AG09319 (cell line): ENCODE measurements at regions not wholly inside any gene's neighbourhood (a gene's known extent, or its start where the extent isn't known, plus 50 kb on each side); places are given as distances from the start of the nearest gene placed in this dataset.
"Not testable (repeated sequence)": the region's sequence is repeated elsewhere in the genome, so short reads cannot be mapped to it uniquely, and the experiment has no call there.

Experiments used
- DNase-seq: peaks from one replicate; pipeline ENCODE4 v3.0.0-alpha.2; 2010; ENCODE audit warnings: low read depth; ENCODE audit errors: extremely low read depth
- TF ChIP-seq, protein P1 (sequence below): IDR thresholded peaks from 2 replicates; pipeline ENCODE4 v1.5.1; 2011; ENCODE audit warnings: low read depth, mild to moderate bottlenecking, inconsistent platforms, low read length, moderate library complexity

DNA sequence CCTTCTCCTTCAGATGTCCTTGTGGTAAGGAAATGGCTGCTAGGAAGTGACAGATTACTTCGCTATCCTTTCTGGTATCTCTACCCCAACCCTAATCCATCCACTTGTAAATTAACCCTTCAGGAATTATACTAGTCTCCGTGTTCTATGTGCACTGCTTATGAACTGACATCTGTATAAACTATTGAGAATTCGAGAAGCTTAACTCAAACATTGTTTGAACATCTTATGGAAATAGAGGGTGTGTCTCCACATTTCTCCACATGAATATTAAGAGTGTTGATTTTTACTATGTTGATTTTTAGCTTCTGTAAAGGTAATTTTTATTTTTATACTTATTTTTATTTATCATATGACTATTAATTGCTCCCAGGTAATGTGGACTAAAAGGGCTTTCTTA lies 457.6 kb upstream of the ZNF337 start:
- TF ChIP-seq, protein P1, sequence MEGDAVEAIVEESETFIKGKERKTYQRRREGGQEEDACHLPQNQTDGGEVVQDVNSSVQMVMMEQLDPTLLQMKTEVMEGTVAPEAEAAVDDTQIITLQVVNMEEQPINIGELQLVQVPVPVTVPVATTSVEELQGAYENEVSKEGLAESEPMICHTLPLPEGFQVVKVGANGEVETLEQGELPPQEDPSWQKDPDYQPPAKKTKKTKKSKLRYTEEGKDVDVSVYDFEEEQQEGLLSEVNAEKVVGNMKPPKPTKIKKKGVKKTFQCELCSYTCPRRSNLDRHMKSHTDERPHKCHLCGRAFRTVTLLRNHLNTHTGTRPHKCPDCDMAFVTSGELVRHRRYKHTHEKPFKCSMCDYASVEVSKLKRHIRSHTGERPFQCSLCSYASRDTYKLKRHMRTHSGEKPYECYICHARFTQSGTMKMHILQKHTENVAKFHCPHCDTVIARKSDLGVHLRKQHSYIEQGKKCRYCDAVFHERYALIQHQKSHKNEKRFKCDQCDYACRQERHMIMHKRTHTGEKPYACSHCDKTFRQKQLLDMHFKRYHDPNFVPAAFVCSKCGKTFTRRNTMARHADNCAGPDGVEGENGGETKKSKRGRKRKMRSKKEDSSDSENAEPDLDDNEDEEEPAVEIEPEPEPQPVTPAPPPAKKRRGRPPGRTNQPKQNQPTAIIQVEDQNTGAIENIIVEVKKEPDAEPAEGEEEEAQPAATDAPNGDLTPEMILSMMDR = no peak

DNA sequence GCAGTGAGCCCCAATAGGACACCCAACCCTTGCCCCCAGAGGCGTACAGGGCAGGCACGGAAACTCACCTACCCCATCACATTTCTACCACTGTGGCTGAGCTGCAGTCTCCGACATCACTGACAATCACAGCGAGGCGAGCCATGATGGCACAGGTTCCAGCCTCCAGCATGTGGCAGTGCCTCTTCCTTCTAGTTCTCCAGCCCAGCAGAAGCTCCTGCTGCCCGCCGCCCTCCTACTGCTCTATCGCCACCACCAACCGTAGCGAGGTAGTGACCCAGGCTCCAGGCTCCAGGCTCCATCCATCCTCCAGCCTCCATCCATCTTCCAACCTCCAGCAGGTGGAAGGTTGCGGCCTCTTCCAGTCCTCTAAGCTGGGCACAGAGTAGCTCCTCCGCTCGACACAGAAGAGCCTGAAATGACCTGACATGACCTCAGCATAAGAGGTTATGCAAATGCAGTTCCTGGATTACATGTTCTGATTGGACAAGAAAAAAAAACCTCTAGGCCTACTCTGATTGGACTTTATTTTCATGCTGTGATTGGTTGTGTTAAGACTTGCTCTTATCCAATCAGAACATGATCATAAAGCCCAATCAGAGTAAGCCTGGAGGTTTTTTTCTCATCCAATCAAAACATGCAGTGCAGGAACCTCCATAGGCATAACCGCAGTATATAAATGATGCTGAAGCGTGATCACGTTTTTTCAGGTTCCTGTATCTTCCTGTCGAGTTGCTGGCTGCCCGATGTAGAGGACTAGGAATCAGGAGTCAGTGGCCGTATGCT lies 438.9 kb upstream of the ZNF337 start:
- no peak for DNase-seq

More for the DNA sequence above, 457.6 kb upstream of the ZNF337 start:
- DNase-seq = no peak

DNA sequence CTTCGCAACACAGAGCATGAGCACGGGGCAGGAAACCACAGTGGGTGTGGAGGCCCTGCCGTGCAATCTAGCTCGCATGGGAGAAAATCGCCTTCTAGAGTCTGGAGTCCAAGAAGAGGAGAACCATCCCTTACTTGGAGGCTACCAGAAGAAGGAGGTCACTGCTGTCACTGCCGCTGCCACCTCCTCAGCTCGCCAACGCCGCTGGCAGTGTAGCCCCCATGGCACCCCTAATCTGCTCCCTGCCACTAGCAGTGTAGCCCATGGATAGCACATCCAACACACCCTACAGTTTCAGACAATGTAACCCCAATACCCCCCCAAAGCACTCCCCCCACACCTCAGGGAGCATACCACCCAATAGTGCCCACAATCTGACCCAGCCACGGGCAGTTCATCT lies 438.0 kb upstream of the ZNF337 start:
- no peak for DNase-seq
- TF ChIP-seq, protein P1 = no peak

More for the DNA sequence above, 438.9 kb upstream of the ZNF337 start:
- TF ChIP-seq, protein P1 = no peak

DNA sequence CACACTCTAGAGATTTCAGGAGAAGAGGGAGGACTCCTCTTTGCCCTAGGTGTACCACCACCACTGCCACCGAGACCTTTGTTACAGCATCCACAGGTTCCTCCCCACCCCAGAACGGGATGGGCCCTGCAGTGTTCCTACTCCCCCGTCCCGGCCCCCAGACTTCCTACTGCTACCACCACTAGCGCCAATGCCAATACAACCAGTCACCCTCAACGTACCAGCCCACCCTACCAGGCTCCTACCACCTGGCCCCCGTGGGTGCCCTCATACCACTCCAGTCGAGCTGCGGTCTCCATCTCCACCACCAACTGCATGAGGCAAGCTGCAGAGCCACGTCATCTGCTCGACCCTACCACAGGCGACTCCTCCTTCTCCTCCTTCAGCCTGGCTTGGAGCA lies 437.1 kb upstream of the ZNF337 start:
- not testable (repeated sequence) for DNase-seq

DNA sequence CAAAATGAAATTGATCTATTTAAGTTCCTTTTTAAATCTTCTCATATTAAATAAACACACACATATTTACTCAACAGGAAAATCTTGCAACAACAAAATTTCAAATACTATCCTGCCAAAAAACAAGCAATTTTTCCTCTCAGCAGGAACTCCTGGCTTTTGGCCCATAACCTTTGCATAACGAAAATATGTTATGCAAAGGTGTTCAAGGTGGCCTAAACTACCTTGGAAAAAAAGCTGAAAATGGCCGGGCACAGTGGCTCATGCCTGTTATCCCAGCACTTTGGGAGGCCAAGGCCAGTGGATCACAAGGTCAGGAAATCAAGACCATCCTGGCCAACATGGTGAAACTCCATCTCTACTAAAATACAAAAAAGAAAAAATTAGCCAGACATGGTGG lies 424.3 kb upstream of the ZNF337 start:
- not testable (repeated sequence) for DNase-seq

DNA sequence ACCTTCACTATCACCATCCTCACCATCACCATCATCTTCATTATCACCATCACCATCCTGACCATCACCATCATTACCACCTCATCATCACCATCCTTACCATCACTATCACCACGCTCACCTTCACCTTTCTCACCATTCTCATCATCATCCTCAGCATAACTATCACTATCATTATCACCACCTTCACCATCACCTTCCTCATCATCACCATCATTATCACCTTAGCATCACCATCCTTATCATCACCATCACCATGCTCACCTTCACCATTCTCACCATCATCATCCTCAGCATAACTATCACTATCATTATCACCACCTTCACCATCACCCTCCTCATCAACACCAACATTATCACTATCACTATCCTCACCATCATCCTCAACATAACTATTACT lies 397.8 kb upstream of the ZNF337 start:
- DNase-seq = not testable (repeated sequence)

DNA sequence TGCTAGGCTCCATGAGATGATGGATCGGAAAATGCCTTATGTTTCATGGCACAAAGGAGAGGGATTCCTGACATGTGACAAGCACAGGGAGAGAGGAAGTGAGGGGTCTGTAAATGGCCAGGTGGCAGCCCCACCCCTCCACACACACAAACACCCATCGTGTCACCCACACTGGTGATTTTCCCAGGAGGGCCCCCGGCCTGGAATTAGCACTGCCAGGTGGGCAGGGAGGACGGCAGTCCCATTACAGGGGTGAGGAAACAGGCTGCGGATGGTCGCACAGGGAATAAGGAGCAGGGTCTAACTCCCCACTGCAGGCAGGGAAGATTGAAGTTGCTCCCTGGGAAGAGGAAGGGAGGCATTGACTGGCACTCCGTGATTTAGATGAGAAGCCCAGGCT lies 395.3 kb upstream of the ZNF337 start:
- not testable (repeated sequence) for DNase-seq

DNA sequence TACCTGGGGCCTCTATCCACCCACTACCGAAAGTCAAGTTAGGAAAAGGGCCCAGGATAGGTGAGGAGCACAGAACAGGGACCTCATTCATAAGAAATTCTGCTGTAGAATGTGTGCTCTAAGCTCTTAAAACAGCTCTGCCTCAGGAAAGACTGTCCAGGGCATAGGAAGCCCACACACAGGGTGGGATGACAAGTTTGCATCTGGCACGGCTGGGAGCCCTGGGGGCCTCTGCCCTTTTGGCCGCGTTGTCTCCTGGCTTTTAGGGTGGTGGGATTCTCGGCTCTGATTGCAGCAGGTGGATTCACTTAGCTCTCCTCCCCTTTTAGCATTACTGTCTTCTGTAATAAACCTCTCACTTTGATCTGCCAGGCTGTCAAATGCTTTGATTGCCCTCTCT lies 389.5 kb upstream of the ZNF337 start:
- not testable (repeated sequence) for DNase-seq

DNA sequence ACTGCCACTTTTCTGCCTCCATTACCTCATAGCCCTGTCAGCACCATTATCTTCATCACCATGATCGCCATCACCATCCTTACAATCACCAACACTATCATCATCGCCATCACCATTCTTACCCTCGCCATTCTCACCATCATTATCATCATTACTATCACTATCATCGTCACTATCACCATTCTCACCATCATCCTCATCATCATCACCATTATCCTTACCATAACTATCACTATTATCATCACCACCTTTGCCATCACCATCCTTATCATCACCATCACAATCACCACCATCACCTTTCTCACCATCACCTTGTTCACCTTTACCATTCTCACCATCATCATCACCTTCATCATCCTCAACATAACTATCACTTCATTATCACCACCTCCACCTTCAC lies 377.3 kb upstream of the ZNF337 start:
- not testable (repeated sequence) for DNase-seq

DNA sequence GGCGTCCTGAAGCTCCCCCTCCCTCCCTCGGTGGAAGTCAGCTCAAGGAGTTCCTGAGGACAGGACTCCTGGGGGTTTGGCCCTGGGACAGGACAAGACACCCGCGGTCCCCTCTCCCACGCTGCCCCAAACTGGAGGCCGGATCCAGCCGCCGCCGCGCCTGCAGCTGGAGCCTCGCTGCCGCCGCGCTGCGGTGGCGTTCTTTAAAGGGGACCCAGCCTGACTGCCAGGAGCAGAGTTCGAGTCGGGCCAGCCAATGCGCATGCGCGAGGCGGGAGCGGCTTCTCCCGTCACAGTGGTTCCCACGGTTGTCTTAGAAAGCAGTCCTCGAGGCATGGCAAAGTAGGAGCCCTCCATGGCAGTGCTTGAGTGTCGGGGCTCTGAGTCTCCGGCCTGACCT lies 362.7 kb upstream of the ZNF337 start:
- not testable (repeated sequence) for DNase-seq

DNA sequence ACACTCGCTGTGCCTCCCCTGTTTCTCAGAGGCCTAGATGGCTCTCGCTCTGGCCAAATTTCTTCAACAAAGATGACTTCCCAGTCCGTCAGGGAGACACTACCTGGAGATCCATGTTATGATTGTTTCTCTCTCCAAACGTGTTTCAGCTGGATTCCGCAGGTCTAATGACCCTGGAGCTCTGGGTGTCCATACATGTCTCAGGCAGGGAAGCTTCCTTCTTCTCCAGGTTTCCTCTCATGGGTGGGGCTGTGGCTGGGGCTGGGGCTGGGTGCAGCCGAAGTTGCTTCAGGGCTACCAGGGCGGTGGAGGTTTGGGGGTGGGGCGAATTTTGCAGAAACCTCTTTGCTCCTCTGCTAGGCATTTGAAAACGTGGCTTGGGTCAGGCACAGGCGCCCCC lies 361.8 kb upstream of the ZNF337 start:
- DNase-seq = not testable (repeated sequence)

DNA sequence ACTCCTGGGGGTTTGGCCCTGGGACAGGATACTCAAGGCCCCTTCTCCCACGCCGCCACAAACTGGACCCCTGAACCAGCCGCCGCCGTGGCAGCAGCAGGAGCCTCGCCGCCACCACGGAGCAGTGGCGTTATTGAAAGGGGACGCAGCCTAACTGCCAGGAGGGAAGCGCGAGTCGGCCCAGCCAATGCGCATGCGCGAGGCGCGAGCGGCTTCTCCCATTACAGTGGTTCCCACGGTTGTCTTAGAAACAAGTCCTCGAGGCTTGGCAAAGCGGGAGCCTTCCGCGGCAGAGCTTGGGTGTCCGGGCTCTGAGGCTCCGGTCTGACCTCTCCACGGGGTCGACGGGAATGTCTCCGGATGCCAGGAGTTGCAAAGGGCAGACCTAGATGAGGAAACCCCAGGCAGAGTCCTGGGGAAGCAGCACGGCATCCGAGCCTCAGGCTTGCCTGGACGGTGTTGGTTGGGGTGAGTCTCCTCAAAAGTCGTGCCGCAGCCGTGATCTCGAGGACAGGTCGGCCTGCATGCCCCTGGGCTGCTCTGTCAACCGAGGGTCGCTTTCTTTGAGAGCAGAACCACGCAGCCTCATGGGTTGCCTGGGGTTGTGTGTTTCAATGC lies 360.6 kb upstream of the ZNF337 start:
- not testable (repeated sequence) for DNase-seq

DNA sequence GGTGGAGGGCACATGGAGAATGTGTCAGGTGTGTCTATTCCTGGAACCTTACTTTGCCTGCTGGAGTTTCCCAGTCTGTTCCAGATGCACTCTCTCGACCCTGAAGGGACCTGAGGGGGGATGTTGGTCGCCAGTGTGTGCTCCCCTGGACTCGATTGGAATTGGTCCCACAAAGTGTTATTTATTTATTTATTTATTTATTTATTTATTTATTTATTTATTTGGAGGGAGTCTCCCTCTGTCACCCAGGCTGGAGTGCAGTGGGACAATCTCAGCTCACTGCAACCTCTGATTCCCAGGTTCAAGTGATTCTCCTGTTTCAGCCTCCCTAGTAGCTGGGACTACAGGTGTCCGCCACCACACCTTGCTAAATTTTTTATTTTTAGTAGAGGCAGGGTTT lies 329.1 kb upstream of the ZNF337 start:
- DNase-seq = not testable (repeated sequence)

DNA sequence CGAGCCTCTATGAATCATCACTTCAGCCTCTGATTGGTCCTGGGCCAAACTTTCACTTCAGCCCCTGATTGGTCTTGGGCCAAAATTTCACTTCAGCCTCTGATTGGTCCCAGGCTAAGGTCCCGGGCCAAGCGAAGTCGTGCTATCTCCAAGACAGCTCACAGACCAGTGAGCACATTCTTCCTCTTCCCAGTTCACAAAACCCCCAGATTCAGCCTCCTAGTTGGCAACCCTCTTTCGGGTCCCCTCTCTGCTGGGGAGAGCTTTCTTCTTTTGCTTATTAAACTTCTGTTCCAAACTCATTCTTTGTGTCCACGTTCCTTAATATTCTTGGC lies 314.3 kb upstream of the ZNF337 start:
- DNase-seq = not testable (repeated sequence)

DNA sequence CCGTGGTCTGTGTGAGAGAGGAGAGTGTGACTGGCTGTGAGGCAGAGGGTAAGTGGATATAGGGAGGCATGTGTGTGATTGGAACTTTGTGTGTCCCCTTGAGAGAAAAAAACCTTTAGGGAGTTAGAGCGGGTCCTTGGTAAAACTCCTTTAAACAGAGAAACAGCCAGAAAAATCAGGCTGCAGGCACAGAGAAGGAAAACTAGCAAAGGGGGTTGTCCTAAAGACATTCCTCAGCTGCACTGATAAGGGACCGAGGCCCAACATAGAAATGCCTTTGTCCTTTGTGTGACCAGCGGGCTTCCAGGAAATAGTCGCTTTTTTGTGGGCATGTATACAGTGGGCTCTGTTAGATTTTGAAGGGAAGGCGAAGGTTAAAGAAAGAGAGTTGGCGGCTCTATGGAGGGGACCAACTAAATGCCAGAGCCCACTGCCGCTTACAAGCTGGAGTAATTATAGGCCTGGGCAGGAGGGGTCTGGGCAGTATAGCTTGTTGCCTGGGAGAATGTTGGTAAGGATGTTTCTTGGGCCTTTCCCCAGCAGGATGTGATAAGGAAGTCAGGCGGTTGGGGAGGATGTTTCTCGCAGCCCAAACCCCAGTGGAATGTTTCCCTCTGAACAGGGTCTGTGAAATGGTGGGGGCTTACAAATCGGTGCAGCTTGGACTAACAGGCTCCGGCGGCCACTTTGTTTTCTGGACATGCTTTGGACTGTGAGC lies 313.7 kb upstream of the ZNF337 start:
- DNase-seq = not testable (repeated sequence)

DNA sequence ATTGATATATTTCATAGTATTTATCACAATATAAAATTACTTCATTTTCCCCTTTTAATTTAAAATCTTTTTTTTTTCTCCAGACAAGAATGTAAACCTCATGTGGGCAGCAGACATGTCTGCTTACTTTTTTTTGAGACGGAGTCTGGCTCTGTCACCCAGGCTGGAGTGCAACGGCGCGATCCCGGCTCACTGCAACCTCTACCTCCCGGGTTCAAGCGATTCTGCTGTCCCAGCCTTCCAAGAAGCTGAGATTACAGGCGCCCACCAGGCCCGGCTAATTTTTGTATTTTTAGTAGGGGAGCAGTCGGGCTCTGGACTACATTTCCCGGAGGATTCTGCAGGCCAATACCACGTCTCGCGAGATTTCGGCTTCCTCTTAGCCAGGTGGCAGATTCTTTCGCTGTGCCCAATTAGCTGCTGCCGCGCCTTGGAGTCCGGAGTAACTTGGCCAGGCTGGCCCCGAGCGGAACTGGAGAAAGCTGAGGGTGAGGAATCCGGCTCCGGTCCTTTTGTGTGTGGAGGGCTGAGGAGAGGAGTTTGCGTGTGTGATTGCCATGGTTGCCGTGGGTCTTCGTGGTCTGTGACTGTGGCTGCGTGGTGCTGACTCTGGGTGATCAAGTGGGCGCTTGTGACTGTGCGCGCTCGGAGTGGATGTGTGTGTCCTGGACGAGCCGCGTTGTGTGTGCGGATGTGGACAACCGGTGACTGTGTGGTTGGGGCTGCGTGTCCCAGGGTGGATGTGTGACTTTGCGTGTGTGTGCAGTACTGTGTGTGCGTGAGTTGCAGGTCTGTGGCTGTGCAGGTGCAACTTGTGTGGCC lies 313.0 kb upstream of the ZNF337 start:
- peak; percentile 83 for DNase-seq
